ENCODE measurements at regions not wholly inside any gene's neighbourhood (a gene's known extent, or its start where the extent isn't known, plus 50 kb on each side); places are given as distances from the start of the nearest gene placed in this dataset.

- TF ChIP-seq POLR2AphosphoS5 (IDR thresholded peaks at IDR 0.05) (no peak), POLR2A (IDR thresholded peaks at IDR 0.05; ENCODE audit: low read depth) (no peak), EP300 (IDR thresholded peaks at IDR 0.05) (no peak)
- TF ChIP-seq, protein P1, sequence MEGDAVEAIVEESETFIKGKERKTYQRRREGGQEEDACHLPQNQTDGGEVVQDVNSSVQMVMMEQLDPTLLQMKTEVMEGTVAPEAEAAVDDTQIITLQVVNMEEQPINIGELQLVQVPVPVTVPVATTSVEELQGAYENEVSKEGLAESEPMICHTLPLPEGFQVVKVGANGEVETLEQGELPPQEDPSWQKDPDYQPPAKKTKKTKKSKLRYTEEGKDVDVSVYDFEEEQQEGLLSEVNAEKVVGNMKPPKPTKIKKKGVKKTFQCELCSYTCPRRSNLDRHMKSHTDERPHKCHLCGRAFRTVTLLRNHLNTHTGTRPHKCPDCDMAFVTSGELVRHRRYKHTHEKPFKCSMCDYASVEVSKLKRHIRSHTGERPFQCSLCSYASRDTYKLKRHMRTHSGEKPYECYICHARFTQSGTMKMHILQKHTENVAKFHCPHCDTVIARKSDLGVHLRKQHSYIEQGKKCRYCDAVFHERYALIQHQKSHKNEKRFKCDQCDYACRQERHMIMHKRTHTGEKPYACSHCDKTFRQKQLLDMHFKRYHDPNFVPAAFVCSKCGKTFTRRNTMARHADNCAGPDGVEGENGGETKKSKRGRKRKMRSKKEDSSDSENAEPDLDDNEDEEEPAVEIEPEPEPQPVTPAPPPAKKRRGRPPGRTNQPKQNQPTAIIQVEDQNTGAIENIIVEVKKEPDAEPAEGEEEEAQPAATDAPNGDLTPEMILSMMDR (IDR thresholded peaks at IDR 0.05), result no peak
- H3K27me3 ChIP-seq, result no peaks in the 10 kb centered on the region
- H3K27ac ChIP-seq (replicated peaks in 1 of 4), result no peak overlapping the region
- no peaks in the 10 kb centered on the region for H3K36me3 ChIP-seq
- 60% methylated on average over 7 of the region's 7 CpGs for WGBS
- intact Hi-C loops (cut with DNase I), result no loop called here
- H3K4me1 ChIP-seq, result no peaks in the 10 kb centered on the region
- no peak overlapping the region for H3K4me3 ChIP-seq
- no peaks in the 10 kb centered on the region for H3K9me3 ChIP-seq
- no peak for DNase-seq (ENCODE audit: extremely low spot score)
These were observed 120.1 kb upstream of the TMEM161B start for GRCh38 chr5:88388476-88389337.

GRCh38 chr5:88384886-88385285, 116.2 kb upstream of the TMEM161B start:
- Histone ChIP-seq H3K9me3 (no peaks in the 10 kb centered on the region), H3K27me3 (no peaks in the 10 kb centered on the region), H3K4me3 (no peak overlapping the region), H3K4me1 (no peaks in the 10 kb centered on the region), H3K27ac (replicated peaks in 1 of 4) (no peak overlapping the region), H3K36me3 (no peaks in the 10 kb centered on the region)
- intact Hi-C loops (cut with DNase I), result no loop called here
- TF ChIP-seq POLR2A (IDR thresholded peaks at IDR 0.05; ENCODE audit: low read depth) (no peak), POLR2AphosphoS5 (IDR thresholded peaks at IDR 0.05) (no peak), EP300 (IDR thresholded peaks at IDR 0.05) (no peak)
- TF ChIP-seq, protein P1 (IDR thresholded peaks at IDR 0.05), result no peak
- no peak for DNase-seq (ENCODE audit: extremely low spot score)
- 73% methylated on average over 4 of the region's 4 CpGs for whole genome bisulfite sequencing

DNA sequence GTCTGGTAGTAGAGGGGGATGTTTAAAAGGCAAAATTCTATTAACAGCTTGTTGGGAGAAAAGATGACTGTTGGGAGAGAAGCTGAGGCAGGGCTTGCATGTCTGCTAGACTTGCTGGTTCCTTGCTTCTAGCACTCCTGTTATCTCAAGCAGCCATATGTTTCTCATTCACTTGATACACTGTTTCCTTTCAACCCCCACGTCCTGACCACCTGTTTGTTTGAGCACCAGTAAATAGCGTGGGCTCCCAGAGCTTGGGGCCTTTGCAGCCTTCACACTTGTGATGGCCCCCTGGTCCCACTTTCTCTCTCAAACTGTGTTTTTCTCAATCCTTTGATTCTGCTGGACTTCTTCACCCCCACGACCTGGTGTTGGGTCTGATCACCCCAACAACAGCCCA, 111.7 kb upstream of the TMEM161B start:
- no peak for DNase-seq (ENCODE audit: extremely low spot score)
- no peaks in the 10 kb centered on the region for H3K27me3 ChIP-seq

DNA sequence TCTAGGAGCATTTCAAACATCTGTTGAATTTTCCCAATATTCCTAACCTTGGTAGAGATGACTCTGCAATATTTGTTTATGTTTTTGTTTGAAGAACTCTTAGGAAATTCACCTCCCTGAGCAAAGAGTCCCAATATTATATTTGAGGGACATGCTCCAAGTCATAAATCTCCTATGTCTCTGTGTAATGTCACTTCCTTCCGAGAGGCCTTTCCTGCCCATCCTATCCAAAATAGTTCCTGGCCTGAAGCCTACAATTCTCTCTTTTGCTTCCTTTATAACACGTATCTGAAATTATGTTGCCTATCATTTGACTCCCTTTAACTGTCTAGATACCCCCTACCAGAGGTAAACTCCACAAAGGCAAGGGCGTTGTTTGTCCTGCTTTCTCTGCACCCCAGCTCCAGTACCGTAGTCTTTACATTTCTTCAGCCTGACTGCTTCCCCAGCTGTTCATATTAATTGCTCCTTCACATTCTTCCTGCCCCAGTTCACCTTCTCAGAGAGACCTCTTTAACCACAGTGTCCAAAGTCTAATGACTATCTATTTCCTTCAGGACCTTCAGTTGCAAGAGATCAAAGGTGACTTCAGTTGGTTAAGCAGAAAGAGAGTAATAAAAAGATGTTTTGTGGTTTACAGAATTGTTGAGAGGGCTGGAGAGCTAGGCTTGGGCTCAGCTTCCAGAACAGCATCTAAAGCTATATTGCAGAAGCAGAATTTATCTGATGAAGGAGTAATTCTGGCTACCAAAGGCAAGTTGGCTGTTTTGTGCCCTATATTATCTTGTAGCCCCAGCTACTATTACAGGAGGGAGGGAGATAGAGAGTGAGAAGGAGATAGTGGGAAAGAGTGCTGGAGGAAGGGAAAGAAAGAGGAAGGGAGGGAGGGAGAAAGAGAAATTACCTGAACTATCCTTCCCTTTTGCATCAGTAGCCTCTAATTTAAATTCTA, 109.3 kb upstream of the TMEM161B start:
- Histone ChIP-seq H3K27ac (replicated peaks in 1 of 4) (no peak overlapping the region), H3K9me3 (no peaks in the 10 kb centered on the region), H3K4me1 (no peaks in the 10 kb centered on the region), H3K36me3 (no peaks in the 10 kb centered on the region), H3K4me3 (no peak overlapping the region), H3K27me3 (no peaks in the 10 kb centered on the region)
- 51% methylated on average over 4 of the region's 4 CpGs for WGBS
- DNase-seq (ENCODE audit: extremely low spot score), result no peak
- intact Hi-C loops (cut with DNase I), result no loop called here
- TF ChIP-seq EP300 (IDR thresholded peaks at IDR 0.05) (no peak), POLR2A (IDR thresholded peaks at IDR 0.05; ENCODE audit: low read depth) (no peak), POLR2AphosphoS5 (IDR thresholded peaks at IDR 0.05) (no peak)
- TF ChIP-seq, protein P1 (IDR thresholded peaks at IDR 0.05), result no peak

More for the DNA sequence above, 111.7 kb upstream of the TMEM161B start:
- no peak overlapping the region for H3K4me3 ChIP-seq
- intact Hi-C loops (cut with DNase I), result no loop called here
- H3K27ac ChIP-seq (replicated peaks in 1 of 4), result no peak overlapping the region
- TF ChIP-seq, protein P1 (IDR thresholded peaks at IDR 0.05), result no peak
- no peak for TF ChIP-seq EP300 (IDR thresholded peaks at IDR 0.05)
- no peak for TF ChIP-seq POLR2A (IDR thresholded peaks at IDR 0.05; ENCODE audit: low read depth)
- WGBS, result 71% methylated on average over 3 of the region's 3 CpGs
- H3K36me3 ChIP-seq, result no peaks in the 10 kb centered on the region
- no peaks in the 10 kb centered on the region for H3K9me3 ChIP-seq
- H3K4me1 ChIP-seq, result no peaks in the 10 kb centered on the region
